BLaER1 treated with 17β-estradiol and CSF1 and Interleukin-3, amounts not matched to agents 10 nM and 100 nM (cell line): ENCODE measurements at regions not wholly inside any gene's neighbourhood (a gene's known extent, or its start where the extent isn't known, plus 50 kb on each side); places are given as distances from the start of the nearest gene placed in this dataset.
"Not testable (repeated sequence)": the region's sequence is repeated elsewhere in the genome, so short reads cannot be mapped to it uniquely, and the experiment has no call there.

Experiments used
- H3K27ac ChIP-seq, 11 experiments: shearing (Covaris generic); formaldehyde crosslinking; 2 replicates each; pipeline ENCODE4 v1.8.1; 2022
- H3K27me3 ChIP-seq, 11 experiments: shearing (Covaris generic); formaldehyde crosslinking; 2 replicates each; pipeline ENCODE4 v1.8.1; 2022
- H3K36me3 ChIP-seq, 11 experiments: shearing (Covaris generic); formaldehyde crosslinking; 2 replicates each; pipeline ENCODE4 v1.8.1; 2022
- H3K4me1 ChIP-seq, 10 experiments: shearing (Covaris generic); formaldehyde crosslinking; 2 replicates each; pipeline ENCODE4 v1.8.1; 2022
- H3K4me2 ChIP-seq, 11 experiments: shearing (Covaris generic); formaldehyde crosslinking; 2 replicates each; pipeline ENCODE4 v1.8.1; 2022
- H3K4me3 ChIP-seq, 10 experiments: shearing (Covaris generic); formaldehyde crosslinking; 2 replicates each; pipeline ENCODE4 v1.8.1; 2022
- H3K9ac ChIP-seq, 11 experiments: shearing (Covaris generic); formaldehyde crosslinking; 2 replicates each; pipeline ENCODE4 v1.8.1; 2022
- H3K9me3 ChIP-seq, 11 experiments: shearing (Covaris generic); formaldehyde crosslinking; replicated peaks in 1 of 11; 2 replicates each; pipeline ENCODE4 v1.8.1; 2022
- H4K20me1 ChIP-seq, 11 experiments: shearing (Covaris generic); formaldehyde crosslinking; 2 replicates each; pipeline ENCODE4 v1.8.1; 2022
- Cebpa-rat ChIP-seq, 11 experiments: shearing (Covaris generic); IDR thresholded peaks; 2 replicates each; pipeline ENCODE4 v1.8.1; 2022

DNA sequence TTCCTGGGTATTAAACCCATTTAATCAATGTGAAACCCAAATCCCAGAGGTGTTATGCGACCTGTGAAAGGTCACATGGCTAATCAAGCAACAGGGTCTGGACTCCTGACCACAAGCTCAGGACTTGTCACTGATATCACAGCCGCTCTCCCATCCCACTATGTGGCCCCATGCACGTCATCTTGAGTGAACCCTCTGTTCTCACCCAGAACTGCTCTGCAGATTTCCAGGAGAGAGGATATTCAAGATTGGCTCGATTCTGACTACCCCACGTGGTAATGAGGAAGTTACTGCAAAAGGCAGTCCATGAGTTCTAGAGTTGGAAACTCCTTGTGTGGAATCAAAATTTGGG lies 173.5 kb upstream of the ETV3 start:
- Histone ChIP-seq H3K4me3 (no peak overlapping the region), H3K4me2 (peak overlapping the region in 2 of 11 experiments; percentile 4 to 41; a peak in 2 of 22 replicates), H3K4me1 (peaks cover 0 to 12% (median 5%) of the 10 kb centered on the region in 10 experiments; a peak in 4 of 20 replicates), H3K27ac (no peak overlapping the region), H3K9ac (no peak overlapping the region), H4K20me1 (no peaks in the 10 kb centered on the region), H3K27me3 (no peaks in the 10 kb centered on the region), H3K36me3 (no peaks in the 10 kb centered on the region), H3K9me3 (peaks cover 16 to 22% (median 18%) of the 10 kb centered on the region in 11 experiments)
- TF ChIP-seq Cebpa-rat (IDR thresholded peaks at IDR 0.05), result no peak

DNA sequence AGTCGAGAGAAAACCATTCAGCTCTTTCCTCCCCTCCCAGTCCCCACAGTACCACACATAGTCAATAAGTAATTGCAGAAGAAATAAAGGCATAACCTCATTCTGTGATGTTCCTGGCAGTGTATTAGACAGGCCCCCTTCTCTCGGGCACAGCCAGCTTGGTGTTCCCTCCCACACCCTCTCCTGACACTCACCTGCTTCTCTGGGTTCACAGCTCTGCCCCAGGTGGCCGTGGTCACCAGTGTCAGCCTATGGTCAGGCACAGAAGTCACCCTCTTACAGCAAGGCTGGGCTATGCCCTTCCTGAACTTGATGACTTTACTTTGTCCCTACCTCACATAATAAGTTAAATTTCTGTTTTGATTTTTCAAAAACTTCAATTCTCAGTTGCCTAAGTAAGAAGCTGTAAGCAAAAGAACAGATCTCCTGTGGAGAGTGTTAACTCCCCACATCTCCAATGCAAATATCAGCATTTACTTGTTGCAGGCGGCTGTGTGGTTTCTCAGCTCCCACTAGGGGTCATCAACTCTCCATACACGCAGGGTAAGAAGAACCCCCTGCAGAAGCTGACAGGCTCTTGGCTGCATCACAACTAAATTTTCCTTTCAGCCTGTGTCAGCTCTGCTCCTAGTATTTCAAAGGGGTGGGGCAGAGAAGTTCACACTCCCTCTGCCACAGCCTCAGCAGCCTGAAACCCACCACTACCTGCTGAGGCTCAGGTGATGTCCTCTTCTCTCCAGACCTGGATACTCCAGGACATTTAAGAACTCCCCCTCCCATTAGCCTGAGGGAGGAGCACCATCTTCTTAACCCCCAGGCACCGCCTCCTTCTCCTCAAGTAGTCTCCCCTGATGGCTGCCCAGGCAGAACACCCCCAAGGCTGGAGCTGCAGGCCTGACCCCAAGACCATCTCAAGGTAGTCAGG lies 172.9 kb upstream of the ETV3 start:
- H3K27me3 ChIP-seq, result not testable (repeated sequence)

DNA sequence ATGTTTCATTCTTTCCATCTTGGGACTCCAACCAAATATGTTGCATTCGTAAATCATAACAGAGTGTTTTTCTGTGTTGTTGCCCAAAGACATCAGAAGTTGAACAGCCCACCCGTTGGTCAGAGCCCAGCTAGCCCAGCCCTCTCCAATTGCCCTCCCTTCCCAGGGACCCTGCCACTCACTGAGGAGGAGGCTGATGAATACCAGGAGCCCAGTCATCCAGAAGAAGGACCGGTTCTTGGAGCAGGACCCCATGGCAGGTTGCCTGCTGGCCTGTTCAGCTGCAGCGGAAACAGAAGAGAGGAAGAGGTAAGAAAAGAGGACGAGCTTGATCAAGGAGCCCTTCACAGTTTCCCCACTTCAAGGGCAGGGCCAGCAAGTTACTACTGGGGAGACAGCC lies 172.2 kb upstream of the ETV3 start:
- Histone ChIP-seq H3K27me3 (no peaks in the 10 kb centered on the region), H4K20me1 (no peaks in the 10 kb centered on the region), H3K4me3 (no peak overlapping the region), H3K9ac (no peak overlapping the region), H3K4me1 (peaks cover 0 to 12% (median 5%) of the 10 kb centered on the region in 10 experiments; a peak in 4 of 20 replicates), H3K36me3 (no peaks in the 10 kb centered on the region), H3K27ac (no peak overlapping the region), H3K9me3 (peaks cover 3 to 9% (median 5%) of the 10 kb centered on the region in 11 experiments; a peak in 18 of 22 replicates), H3K4me2 (no peak overlapping the region)
- TF ChIP-seq Cebpa-rat (IDR thresholded peaks at IDR 0.05), result no peak

More for the DNA sequence above, 172.9 kb upstream of the ETV3 start:
- H3K9me3 ChIP-seq, result peaks cover 10 to 16% (median 11%) of the 10 kb centered on the region in 11 experiments
- H3K27ac ChIP-seq, H3K4me3 ChIP-seq, H4K20me1 ChIP-seq, H3K9ac ChIP-seq, H3K36me3 ChIP-seq, H3K4me2 ChIP-seq: not testable (repeated sequence)
- peaks cover 0 to 12% (median 5%) of the 10 kb centered on the region in 10 experiments; a peak in 4 of 20 replicates for H3K4me1 ChIP-seq

DNA sequence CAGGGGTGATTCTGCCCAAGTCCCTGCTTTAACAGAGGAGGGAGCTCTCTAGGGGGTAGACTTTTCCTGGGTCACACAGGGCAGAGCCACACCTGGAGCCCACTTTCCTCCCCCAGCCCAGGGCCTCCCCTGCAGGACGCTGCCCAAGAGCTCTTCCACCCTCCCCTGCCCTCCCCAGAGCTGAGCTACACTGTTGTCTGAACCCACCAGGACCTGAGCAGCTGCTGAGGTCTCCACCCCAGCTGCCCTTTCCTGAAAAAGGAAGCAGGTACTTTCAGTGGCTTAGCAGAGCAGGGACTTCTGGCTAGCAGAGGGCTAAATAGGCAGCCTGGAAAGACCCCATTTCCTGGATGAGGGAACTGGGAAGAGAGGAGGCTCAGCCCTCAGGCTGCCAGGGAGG lies 169.3 kb upstream of the ETV3 start:
- Histone ChIP-seq H3K27ac (no peak overlapping the region), H3K4me3 (no peak overlapping the region), H3K9me3 (no peaks in the 10 kb centered on the region), H3K4me1 (peaks cover 0 to 11% (median 5%) of the 10 kb centered on the region in 10 experiments; a peak in 4 of 20 replicates), H3K36me3 (no peaks in the 10 kb centered on the region), H4K20me1 (no peaks in the 10 kb centered on the region), H3K9ac (no peak overlapping the region), H3K4me2 (peak overlapping the region in 2 of 11 experiments; percentile 25 to 33; a peak in 3 of 22 replicates), H3K27me3 (no peaks in the 10 kb centered on the region)
- TF ChIP-seq Cebpa-rat (IDR thresholded peaks at IDR 0.05), result no peak

DNA sequence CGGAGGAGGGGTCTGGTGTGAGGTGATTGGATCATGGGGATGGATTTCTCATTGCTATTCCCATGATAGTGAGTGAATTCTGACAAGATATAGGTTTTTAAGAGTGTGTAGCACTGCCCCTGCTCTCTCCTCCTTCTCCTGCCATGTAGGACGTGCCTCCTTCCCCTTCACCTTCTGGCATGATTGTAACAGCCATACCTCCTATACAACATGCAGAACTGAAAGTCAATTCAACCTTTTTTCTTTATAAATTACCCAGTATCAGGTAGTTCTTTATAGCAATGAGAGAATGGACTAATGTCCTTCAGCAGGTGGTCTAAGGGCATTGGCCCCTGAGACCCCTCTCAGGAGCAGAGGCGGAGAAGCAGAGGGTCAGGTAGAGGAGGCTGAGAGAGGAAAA lies 168.7 kb upstream of the ETV3 start:
- Histone ChIP-seq H3K27ac (no peak overlapping the region), H3K4me1 (peaks cover 0 to 6% (median 4%) of the 10 kb centered on the region in 10 experiments; a peak in 4 of 20 replicates), H3K36me3 (no peaks in the 10 kb centered on the region), H3K9me3 (no peaks in the 10 kb centered on the region), H3K4me2 (no peak overlapping the region), H3K27me3 (no peaks in the 10 kb centered on the region; a peak in 1 of 22 replicates), H3K4me3 (no peak overlapping the region), H4K20me1 (no peaks in the 10 kb centered on the region), H3K9ac (no peak overlapping the region)
- TF ChIP-seq Cebpa-rat (IDR thresholded peaks at IDR 0.05), result no peak

DNA sequence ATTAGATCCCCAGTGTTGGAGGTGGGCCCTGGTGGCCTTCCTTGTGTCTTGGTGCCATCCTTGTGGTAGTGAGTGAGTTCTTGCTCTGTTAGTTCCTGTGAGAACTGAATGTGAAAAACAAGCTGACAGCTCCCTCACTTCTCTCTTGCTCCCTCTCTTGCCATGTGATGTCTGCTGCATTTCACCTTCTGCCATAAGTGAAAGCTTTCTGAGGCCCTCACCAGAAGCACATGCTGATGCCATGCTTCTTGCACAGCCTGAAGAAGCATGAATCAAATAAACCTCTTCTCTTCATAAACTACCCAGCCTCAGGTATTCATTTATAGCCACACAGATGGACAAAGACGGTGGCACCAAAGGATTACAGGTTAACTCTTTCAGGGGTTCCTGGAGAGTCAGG lies 166.1 kb upstream of the ETV3 start:
- H3K27me3 ChIP-seq, result no peaks in the 10 kb centered on the region; a peak in 1 of 22 replicates
- H4K20me1 ChIP-seq, result no peaks in the 10 kb centered on the region
- H3K4me3 ChIP-seq, result no peak overlapping the region
- TF ChIP-seq Cebpa-rat (IDR thresholded peaks at IDR 0.05), result no peak
- H3K9ac ChIP-seq, result no peak overlapping the region
- no peaks in the 10 kb centered on the region for H3K36me3 ChIP-seq
- no peak overlapping the region for H3K4me2 ChIP-seq
- no peak overlapping the region for H3K27ac ChIP-seq
- H3K9me3 ChIP-seq, result no peaks in the 10 kb centered on the region
- peaks cover 0 to 6% (median 0%) of the 10 kb centered on the region in 10 experiments; a peak in 3 of 20 replicates for H3K4me1 ChIP-seq

DNA sequence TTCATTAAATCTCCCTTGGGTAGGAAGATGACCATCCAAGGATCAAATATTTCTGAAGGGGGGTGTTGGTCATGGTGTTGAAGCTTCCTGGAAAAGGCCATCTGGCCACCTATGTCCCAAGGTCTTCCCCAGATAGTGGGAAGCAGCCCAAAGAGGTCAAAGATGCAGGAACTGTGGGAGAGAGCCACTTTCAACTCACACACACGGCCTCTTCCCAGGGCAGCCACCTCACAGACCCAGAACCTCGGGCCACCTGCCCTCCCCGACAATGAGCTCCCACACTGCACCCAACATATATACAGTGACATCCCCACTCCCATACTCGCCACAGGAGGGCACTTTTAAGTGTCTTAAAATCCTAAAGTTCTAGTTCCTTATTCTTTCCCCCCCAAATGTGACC lies 164.5 kb upstream of the ETV3 start:
- Histone ChIP-seq H3K4me3 (no peak overlapping the region), H3K36me3 (no peaks in the 10 kb centered on the region), H3K4me2 (no peak overlapping the region), H3K4me1 (peaks cover 0 to 6% (median 0%) of the 10 kb centered on the region in 10 experiments; a peak in 3 of 20 replicates), H3K9me3 (no peaks in the 10 kb centered on the region), H3K27me3 (no peaks in the 10 kb centered on the region; a peak in 1 of 22 replicates), H3K27ac (no peak overlapping the region), H3K9ac (no peak overlapping the region), H4K20me1 (no peaks in the 10 kb centered on the region)
- TF ChIP-seq Cebpa-rat (IDR thresholded peaks at IDR 0.05), result no peak

DNA sequence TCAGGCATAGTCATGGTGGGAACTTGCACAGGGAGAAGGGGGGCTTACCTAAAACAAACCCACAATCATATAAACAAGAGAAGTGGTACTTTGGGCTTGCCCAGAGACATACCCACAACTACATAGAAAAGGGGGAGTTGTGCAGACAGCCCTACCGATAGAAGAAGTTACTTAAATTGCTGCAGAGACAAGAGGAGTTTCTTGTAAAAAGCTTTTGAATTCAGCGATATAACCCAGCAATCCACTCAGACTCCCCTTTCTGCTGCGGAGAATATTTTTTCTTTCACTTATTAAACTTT lies 164.0 kb upstream of the ETV3 start:
- no peak overlapping the region for H3K4me2 ChIP-seq
- H3K9me3 ChIP-seq, result no peaks in the 10 kb centered on the region
- H4K20me1 ChIP-seq, result no peaks in the 10 kb centered on the region
- no peak overlapping the region for H3K4me3 ChIP-seq
- no peaks in the 10 kb centered on the region; a peak in 1 of 22 replicates for H3K27me3 ChIP-seq
- no peaks in the 10 kb centered on the region for H3K36me3 ChIP-seq
- H3K4me1 ChIP-seq, result peaks cover 0 to under 1% (median 0%) of the 10 kb centered on the region in 10 experiments; a peak in 1 of 20 replicates
- H3K9ac ChIP-seq, result no peak overlapping the region
- TF ChIP-seq Cebpa-rat (IDR thresholded peaks at IDR 0.05), result no peak
- no peak overlapping the region for H3K27ac ChIP-seq

DNA sequence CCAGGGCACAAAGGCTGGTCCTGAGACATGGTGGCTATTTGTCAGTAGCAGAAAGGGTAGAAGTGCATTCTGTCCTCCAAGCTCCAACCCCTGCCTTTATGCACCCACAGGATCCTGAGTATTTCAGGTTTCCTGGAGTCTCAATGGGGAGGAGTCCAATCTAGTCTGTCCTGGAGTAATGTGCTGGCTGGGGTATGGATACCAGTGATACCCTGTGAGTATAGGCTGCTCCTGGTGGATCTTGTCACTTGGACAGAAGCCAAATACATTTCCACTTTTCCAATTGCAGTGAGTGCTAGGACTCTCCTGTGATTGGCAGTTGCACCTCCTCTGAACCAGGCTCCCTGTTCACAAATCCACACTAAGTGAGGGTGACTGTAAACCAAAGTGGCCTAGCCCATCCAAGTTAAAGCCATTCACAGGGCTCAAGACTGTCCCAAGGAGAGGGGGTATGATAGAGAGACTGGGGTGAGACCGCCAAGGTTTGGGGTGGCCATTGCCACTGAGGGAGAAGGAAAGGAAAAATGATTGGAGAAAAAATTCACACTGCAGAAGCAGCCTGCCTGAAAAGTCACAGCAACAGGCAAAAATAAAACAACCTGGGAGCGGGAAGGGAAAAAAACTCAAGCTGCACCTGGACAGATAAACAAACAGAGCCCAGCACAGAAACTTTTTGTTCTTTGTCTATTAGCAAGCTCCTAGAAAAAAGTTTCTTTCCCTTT lies 163.4 kb upstream of the ETV3 start:
- H3K36me3 ChIP-seq, result no peaks in the 10 kb centered on the region
- no peak overlapping the region for H3K4me2 ChIP-seq
- no peaks in the 10 kb centered on the region; a peak in 1 of 22 replicates for H3K27me3 ChIP-seq
- H3K9ac ChIP-seq, result no peak overlapping the region
- no peak overlapping the region for H3K27ac ChIP-seq
- TF ChIP-seq Cebpa-rat (IDR thresholded peaks at IDR 0.05), result no peak
- no peaks in the 10 kb centered on the region for H4K20me1 ChIP-seq
- no peaks in the 10 kb centered on the region for H3K4me1 ChIP-seq
- H3K9me3 ChIP-seq, result no peaks in the 10 kb centered on the region
- no peak overlapping the region for H3K4me3 ChIP-seq

DNA sequence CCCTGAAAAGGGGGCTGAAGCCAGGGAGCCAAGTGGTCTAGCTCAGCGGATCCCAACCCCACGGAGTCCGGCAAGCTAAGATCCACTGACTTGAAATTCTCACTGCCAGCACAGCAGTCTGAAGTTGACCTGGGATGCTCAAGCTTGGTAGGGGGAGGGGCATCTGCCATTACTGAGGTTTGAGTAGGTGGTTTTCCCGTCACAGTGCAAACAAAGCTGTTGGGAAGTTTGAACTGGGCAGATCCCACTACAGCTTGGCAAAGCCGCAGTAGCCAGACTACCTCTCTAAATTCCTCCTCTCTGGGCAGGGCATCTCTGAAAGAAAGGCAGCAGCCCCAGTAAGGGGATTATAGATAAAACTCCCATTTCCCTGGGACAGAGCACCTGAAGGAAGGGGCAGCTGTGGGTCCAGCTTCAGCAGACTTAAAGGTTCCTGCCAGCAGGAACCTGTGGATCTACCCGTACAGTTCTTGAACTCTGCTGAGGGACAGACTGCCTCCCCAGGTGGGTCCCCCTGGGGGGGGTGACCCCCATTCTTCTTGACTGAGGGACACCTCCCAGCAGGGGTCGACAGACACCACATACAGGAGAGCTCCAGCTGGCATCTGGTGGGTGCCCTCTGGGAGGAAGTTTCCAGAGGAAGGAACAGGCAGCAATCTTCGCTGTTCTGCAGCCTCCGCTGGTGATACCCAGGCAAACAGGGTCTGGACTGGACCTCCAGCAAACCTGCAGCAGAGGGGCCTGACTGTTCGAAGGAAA lies 156.4 kb upstream of the ETV3 start:
- peak overlapping the region in 6 of 11 experiments; percentile 49 to 64 (median 58); a peak in 9 of 22 replicates for H3K4me2 ChIP-seq
- H3K27ac ChIP-seq, H3K9ac ChIP-seq, H4K20me1 ChIP-seq, H3K27me3 ChIP-seq, H3K4me3 ChIP-seq, H3K36me3 ChIP-seq: not testable (repeated sequence)
- peaks cover under 1 to 38% (median 30%) of the 10 kb centered on the region in 10 experiments; a peak in 17 of 20 replicates for H3K4me1 ChIP-seq
- peaks cover 0 to 16% (median 7%) of the 10 kb centered on the region in 11 experiments; a peak in 9 of 22 replicates for H3K9me3 ChIP-seq
